ENCODE measurements at regions not wholly inside any gene's neighbourhood (a gene's known extent, or its start where the extent isn't known, plus 50 kb on each side); places are given as distances from the start of the nearest gene placed in this dataset.
A peak's percentile ranks its signal among the peaks of the same experiment; 100 is the strongest.

GRCh38 chr7:98515201-98515600 is 101.9 kb upstream of the NPTX2 start:
- no peak for DNase-seq (ENCODE audit: low read depth in 2 of 2)

GRCh38 chr7:98514211-98515031 is 102.7 kb upstream of the NPTX2 start:
- no peak for DNase-seq (ENCODE audit: low read depth in 2 of 2)

- DNase-seq (ENCODE audit: low read depth in 2 of 2): no peak
Measured at GRCh38 chr7:98511175-98511574, 105.9 kb upstream of the NPTX2 start.

- no peak for DNase-seq (ENCODE audit: low read depth in 2 of 2)
Measured at GRCh38 chr7:98509836-98510235, 107.2 kb upstream of the NPTX2 start.

DNA sequence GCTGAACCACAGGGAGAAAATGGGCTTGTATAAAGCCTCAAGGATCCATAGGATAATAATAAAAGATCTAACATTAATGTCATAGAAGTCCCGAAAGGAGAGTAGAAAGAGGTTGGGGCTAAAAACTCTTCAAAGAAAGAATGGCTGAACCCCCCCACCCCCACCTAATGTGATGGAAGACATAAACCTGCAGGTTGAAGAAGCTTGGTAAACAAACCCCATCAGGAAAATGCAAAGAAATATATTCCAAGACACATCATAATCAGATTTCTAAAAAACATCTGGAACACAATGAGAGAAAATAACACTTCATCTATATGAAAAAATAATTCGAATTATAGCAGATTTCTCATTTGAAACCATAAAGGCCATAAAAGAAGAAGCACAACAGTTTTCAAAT is 105.6 kb upstream of the BAIAP2L1 start:
- DNase-seq (ENCODE audit: low read depth in 2 of 2): no peak

DNA sequence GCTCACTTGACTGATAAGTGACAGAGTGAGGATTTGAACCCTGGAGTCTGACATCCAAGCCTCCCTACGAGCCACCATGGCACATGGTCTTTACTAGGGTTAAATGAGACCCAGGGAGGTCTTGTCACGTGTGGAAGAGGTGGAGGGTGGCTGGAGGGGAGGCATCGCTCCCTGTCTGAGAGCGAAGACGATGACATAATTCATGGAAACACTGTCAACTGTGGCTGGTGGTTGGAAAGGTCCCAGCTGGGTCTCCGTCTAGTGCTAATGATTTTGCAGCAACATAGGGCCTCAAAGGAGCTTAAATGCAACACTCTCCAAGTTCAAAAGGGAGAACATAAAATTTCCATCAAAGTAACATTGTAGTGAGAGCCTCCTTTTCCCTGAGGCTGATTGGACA is 99.9 kb upstream of the BAIAP2L1 start:
- no peak for DNase-seq (ENCODE audit: low read depth in 2 of 2)

DNA sequence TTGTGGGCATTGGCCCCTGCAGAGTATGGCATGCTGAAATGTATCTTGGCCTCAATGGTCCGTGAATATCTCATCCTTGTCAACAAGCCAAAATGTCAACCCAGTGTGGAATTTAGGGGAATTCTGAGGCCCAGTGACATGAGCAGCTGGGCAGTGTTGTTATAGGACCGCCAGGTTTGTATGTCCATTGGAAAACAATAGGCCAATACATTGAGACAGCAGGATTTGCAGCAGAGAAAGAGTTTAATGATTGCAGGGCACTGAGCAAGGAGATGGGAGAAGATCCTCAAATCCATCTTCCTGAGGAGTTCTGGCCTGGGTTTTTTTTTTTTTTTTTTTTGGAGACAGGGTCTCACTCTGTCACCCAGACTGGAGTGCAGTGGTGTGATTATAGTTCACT is 95.7 kb upstream of the BAIAP2L1 start:
- no peak for DNase-seq (ENCODE audit: low read depth in 2 of 2)

DNA sequence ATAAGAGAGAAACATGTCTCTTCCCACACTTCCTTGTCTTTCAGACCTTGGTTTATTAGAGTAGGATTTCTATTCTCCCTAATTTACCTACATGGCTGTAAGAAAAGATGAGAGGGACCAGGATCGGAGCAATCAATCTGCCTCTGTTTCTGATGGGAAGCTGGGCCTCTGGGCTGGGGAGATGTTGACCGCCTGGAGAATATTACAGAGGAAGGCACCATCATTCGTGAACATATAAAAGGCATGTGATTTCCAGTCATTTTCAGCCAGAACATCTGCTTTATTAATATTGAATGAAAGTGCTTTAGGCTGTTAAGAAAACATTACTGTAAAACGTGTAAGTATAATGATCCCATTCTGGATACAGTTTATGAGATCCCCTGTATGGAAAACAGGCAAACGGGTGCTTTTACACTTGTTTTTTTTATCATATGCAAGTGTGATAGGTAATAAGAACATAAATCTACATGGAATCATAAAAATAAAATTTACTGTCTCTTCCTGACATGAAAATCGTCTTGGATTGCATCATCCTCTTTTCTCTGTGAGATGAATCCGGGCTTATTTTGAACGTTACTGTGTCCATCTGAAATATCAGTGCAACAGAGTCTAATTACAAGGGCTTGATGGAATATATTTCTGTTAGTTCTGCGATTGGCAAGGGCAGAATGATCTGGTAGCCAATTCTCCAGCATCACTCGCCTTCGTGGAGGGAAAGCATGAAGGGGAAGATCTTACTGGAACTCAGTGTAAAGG is 94.5 kb upstream of the BAIAP2L1 start:
- no peak for DNase-seq (ENCODE audit: low read depth in 2 of 2)

- DNase-seq (ENCODE audit: low read depth in 2 of 2): no peak
Measured at GRCh38 chr7:98493030-98493778, 92.3 kb upstream of the BAIAP2L1 start.

DNA sequence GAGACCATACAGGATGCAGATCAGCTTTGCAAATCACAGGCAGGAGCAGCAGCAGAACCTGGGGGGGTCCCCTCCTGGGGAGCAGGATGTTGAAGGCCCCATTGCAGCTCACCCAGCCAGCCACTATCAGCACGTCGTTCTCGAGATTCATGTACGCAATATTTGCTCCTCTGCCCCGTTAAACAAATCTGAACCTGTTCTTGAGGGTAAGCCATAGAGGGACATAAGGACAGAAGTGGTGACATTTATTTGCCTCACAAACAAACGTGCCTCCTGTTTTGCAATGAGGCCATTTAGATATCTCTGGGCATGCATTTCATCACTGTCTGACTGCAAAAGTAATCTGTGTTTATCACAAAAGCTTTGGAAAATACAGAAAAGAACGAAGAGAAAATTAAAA is 87.3 kb upstream of the BAIAP2L1 start:
- DNase-seq (ENCODE audit: low read depth in 2 of 2): no peak

- DNase-seq (ENCODE audit: low read depth in 2 of 2): no peak
Measured at GRCh38 chr7:98483964-98484545, 83.2 kb upstream of the BAIAP2L1 start.

GRCh38 chr7:98483276-98483963 is 82.5 kb upstream of the BAIAP2L1 start:
- no peak for DNase-seq (ENCODE audit: low read depth in 2 of 2)

DNA sequence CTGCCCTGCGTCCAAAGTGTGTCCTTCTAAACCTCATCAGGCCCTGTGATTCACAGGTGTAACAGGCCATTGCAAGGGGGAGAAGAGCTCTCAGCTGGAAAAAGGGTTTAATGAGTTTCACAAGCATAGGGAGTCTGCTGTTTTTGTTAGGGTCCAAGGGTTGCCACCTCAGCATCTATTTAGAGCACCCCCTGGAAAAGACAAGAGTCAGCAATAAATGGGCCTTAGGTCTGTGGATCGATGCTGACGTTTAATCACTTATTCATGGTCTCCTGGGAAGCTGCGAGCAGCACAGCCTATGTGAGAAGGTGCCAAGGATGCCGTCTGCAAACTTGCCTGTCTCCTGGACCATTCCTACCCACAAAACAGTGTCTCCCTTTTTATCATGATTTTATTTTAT is 78.4 kb upstream of the BAIAP2L1 start:
- DNase-seq (ENCODE audit: low read depth in 2 of 2): no peak

DNA sequence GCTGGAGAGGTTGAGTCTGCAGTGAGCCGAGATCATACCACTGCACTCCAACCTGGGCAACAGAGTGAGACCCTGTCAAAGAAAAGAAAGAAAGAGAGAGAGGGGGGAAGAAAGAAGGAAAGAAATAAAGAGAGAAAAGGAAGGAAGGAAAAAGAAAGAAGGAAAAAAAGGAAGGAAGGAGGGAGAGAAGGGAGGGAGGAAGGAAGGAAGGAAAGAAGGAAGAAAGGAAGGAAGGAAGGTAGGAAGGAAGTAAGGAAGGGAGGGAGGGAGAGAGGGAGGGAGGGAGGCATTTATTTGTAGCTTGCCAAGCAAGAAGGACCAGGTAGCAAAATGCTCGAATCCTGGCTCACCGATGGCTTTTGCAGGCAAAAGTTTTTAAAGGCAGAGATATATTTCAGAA is 74.5 kb upstream of the BAIAP2L1 start:
- DNase-seq (ENCODE audit: low read depth in 2 of 2): no peak

- DNase-seq (ENCODE audit: low read depth in 2 of 2): no peak
Measured at GRCh38 chr7:98474558-98474957, 73.7 kb upstream of the BAIAP2L1 start.

DNA sequence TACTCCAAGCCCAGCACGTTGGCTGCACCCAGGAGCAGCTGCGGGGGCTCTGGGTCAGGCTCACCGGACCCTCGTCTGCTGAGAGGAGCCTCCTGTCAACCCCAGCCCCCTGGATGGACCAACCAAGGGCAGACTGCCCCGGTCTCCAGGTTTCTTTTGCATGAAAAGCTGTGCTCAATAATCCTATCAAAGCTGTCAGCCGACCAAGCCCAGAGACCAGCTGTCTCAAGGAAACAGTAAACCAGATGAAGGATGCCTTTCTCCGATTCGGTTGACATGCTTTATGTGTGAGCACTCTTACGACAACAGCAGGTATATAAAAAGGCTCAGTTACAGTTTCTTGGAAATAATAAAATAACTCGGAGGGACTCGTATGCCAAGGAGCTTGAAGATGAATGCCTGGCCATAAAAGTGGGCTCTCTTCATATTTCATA is 71.6 kb upstream of the BAIAP2L1 start:
- no peak for DNase-seq (ENCODE audit: low read depth in 2 of 2)

DNA sequence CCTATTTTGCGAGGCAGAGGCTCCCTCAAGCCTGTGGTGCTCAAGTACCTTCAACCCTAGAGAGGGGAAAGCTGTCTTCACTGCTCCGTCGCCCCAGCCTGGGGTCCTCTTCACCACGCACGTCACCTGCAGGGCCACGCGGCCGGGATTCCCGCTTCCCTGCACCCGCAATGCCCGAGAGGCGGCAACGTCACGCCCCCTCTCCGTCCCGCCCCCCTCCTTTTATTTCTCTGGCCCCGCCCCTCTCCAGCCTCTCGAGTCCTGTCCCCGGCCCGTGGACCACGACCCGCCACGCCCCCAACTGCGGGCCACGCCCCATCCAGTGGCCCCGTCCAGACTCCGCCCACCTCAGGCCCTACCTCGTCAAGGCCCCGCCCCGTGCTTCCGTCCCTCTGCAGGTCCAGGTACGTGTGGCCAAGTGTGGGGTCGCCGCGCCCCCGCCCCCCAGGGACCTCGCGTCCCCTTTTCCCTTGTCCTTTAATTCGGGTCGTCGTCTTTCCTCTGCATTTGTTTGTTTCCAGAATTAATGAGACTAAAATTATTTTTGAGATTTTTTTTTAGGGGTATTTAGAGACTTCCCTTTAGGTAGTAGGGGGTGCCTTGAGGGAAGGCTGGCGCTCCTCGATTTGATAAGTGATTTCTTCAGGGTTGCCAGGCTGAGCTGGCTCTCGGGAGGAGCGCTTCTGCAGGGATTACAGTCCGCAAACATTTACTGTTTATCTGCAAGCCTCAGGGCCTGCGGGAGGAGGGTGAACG is 69.8 kb upstream of the BAIAP2L1 start:
- DNase-seq (ENCODE audit: low read depth in 2 of 2): peak in 1 of 2 donors; percentile 1

DNA sequence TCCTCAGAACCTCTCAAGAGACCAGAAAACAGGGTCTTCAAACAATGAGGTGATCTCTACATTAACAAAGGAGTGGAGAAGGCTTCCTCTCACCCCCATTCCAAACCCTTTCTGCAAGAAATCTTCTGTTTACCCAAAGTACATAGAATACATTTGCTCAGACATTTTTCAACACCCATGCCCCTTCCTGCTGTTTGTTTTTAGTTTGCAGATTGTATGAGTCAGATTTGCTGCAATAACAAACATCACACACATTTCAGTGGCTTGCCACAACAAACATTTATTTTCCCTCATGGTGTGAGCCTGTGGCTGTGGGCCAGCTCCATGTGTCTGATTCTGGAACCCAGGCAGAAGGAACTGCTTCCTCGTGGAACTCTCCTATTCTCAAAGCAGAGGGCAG is 68.2 kb upstream of the BAIAP2L1 start:
- DNase-seq (ENCODE audit: low read depth in 2 of 2): no peak

DNA sequence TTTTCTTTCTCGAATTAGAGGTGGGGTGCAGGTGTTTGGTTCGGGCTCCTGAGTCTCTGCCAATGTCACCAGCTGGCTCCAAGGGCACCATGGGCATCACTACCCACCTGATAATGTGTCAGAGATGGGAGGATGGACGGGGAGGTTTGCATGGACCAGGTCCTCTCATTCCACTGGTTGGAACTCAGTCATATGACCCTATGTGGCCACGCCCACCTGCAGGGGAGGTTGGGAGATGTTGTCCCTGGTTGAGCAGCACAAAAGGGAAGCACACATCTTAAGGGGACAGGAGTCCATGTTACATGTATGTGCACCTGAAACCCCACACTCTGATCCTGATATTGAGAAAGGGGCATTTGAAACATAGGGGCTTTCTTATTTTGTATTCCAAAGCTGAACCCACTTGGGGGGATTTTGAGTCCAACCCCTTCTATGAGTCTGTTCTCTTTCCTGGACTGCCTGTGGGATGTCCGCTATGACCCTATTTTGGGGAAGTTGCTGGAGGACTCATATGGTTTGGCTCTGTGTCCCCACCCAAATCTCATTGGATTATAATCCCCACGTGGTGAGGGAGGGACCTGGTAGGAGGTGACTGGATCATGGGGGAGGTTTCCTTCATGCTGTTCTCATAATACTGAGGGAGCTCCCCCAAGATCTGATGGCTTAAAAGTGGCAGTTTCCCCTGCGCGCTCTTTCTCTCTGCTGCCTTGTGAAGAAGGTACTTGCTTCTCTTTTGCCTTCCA is 66.9 kb upstream of the BAIAP2L1 start:
- no peak for DNase-seq (ENCODE audit: low read depth in 2 of 2)

DNA sequence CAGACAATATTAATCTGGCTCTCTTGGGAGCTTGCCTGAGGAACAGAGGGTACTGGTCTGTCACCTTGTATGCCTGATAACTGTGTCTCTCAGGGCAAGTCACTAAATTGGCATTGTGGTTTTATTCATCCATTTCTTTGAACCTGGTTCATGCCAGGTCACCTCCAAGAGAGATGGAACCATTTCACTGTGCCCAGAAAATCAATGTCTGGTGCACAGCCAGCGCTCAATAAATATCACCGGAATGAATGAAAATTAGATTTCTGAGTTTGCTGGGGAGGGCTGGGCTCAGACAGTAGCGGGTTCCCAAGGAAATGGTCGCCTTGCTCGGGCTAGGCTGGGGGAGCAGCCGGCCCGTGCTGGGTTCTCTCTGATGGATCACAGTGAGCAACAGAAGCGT is 64.1 kb upstream of the BAIAP2L1 start:
- no peak for DNase-seq (ENCODE audit: low read depth in 2 of 2)

Measured in stimulated activated CD4-positive, alpha-beta T cell treated with anti-CD3 and anti-CD28 coated beads, Interleukin-1b, Interleukin-23, amount 100 ng/mL, for 1 hour (primary cell).